Tibial nerve (tissue), 4 donors: ENCODE measurements at regions not wholly inside any gene's neighbourhood (a gene's known extent, or its start where the extent isn't known, plus 50 kb on each side); places are given as distances from the start of the nearest gene placed in this dataset.

Experiments
- CTCF ChIP-seq, 5 experiments: fragments of 200-600 bp in 3 of 5; fragments of 450-650 bp in 2 of 5; sonication (generic) in 3 of 5; IDR thresholded peaks; one replicate each; pipeline ENCODE4 v1.5.1; 2016 to 2019; ENCODE audit warnings: antibody characterized with exemption in 5 of 5, mild to moderate bottlenecking in 3 of 5, moderate library complexity in 2 of 5
- EP300 ChIP-seq, 2 donors: sonication (generic); formaldehyde crosslinking; IDR thresholded peaks; one replicate each; pipeline ENCODE4 v1.6.1; 2017; ENCODE audit warnings: antibody characterized with exemption in 2 of 2, mild to moderate bottlenecking in 1 of 2
- POLR2A ChIP-seq, 2 donors: fragments of 450-650 bp; IDR thresholded peaks; one replicate each; pipeline ENCODE4 v1.6.1; 2017; ENCODE audit warnings: antibody characterized with exemption in 2 of 2, mild to moderate bottlenecking in 2 of 2, moderate library complexity in 2 of 2

- TF ChIP-seq CTCF (IDR thresholded peaks at IDR 0.05): no peak
- TF ChIP-seq EP300 (IDR thresholded peaks at IDR 0.05): no peak
- no peak for TF ChIP-seq POLR2A (IDR thresholded peaks at IDR 0.05)
These were observed 228.2 kb upstream of the GRIN3A start for GRCh38 chr9:101966691-101967090.
